GM23338 (cell line): ENCODE measurements at regions not wholly inside any gene's neighbourhood (a gene's known extent, or its start where the extent isn't known, plus 50 kb on each side); places are given as distances from the start of the nearest gene placed in this dataset.
A peak's percentile ranks its signal among the peaks of the same experiment; 100 is the strongest.

Experiments used
- ATAC-seq: fragments of 200-7000 bp; cut with Tn5 transposase; 3 replicates; pipeline ENCODE4 v1.9.1; 2020
- DNase-seq: peaks from one replicate; pipeline ENCODE4 v3.0.0-alpha.2; 2015; ENCODE audit warnings: low spot score
- H2AFZ ChIP-seq: fragments of 200-600 bp; sonication (generic); 2 replicates; pipeline ENCODE4 v1.8.0; 2016; ENCODE audit warnings: antibody characterized with exemption, mild to moderate bottlenecking, moderate library complexity
- H3F3A ChIP-seq: fragments of 200-600 bp; sonication (generic); replicated peaks from 2 replicates; pipeline ENCODE4 v1.8.0; 2017; ENCODE audit warnings: antibody characterized with exemption, mixed run types, low read depth
- H3K27ac ChIP-seq: fragments of 200-600 bp; sonication (generic); 2 replicates; pipeline ENCODE4 v1.6.1; 2016; ENCODE audit warnings: low read depth
- H3K27me3 ChIP-seq: fragments of 200-600 bp; sonication (generic); 2 replicates; pipeline ENCODE4 v1.8.0; 2016; ENCODE audit warnings: mild to moderate bottlenecking, mixed run types, moderate library complexity; ENCODE audit not compliant: insufficient read depth
- H3K36me3 ChIP-seq: fragments of 200-600 bp; sonication (generic); 2 replicates; pipeline ENCODE4 v1.8.0; 2016; ENCODE audit warnings: mild to moderate bottlenecking; ENCODE audit not compliant: insufficient read depth
- H3K4me1 ChIP-seq: fragments of 200-600 bp; sonication (generic); 2 replicates; pipeline ENCODE4 v1.8.0; 2016; ENCODE audit warnings: mild to moderate bottlenecking, moderate library complexity; ENCODE audit not compliant: insufficient read depth
- H3K4me2 ChIP-seq: fragments of 200-600 bp; sonication (generic); 2 replicates; pipeline ENCODE4 v1.7.1; 2017; ENCODE audit warnings: mixed run types
- H3K4me3 ChIP-seq: fragments of 200-600 bp; sonication (generic); 2 replicates; pipeline ENCODE4 v1.6.1; 2016; ENCODE audit warnings: mixed run types
- H3K79me2 ChIP-seq: fragments of 200-600 bp; sonication (generic); replicated peaks from 2 replicates; pipeline ENCODE4 v1.8.0; 2017; ENCODE audit warnings: mild to moderate bottlenecking; ENCODE audit not compliant: insufficient read depth
- H3K9me2 ChIP-seq: fragments of 200-600 bp; sonication (generic); 2 replicates; pipeline ENCODE4 v1.8.0; 2017; ENCODE audit not compliant: insufficient read depth
- H4K20me1 ChIP-seq: fragments of 200-600 bp; sonication (generic); replicated peaks from 2 replicates; pipeline ENCODE4 v1.8.0; 2017; ENCODE audit warnings: mild to moderate bottlenecking; ENCODE audit not compliant: insufficient read depth
- H3K27ac Mint-ChIP-seq: 2 replicates; pipeline ENCODE4 v1.8.0; 2020; ENCODE audit warnings: inconsistent platforms, mild to moderate bottlenecking, moderate library complexity, mixed read lengths
- H3K27me3 Mint-ChIP-seq: 3 replicates; pipeline ENCODE4 v1.8.0; 2022; ENCODE audit warnings: low read depth, mild to moderate bottlenecking, moderate library complexity, mixed read lengths, inconsistent platforms; ENCODE audit not compliant: insufficient read depth, poor library complexity
- H3K36me3 Mint-ChIP-seq: 3 replicates; pipeline ENCODE4 v1.8.0; 2021; ENCODE audit warnings: low read depth, mild to moderate bottlenecking, inconsistent platforms, moderate library complexity, mixed read lengths
- H3K4me1 Mint-ChIP-seq: 3 replicates; pipeline ENCODE4 v1.8.0; 2020; ENCODE audit warnings: mild to moderate bottlenecking, inconsistent platforms, mixed read lengths
- H3K4me3 Mint-ChIP-seq: 3 replicates; pipeline ENCODE4 v1.8.0; 2021; ENCODE audit warnings: moderate library complexity, mild to moderate bottlenecking, inconsistent platforms, mixed read lengths
- H3K9me3 Mint-ChIP-seq: 3 replicates; pipeline ENCODE4 v1.8.0; 2020; ENCODE audit warnings: moderate library complexity, mild to moderate bottlenecking, inconsistent platforms, mixed read lengths
- CREB1 ChIP-seq: fragments of 250-450 bp; sonication (Bioruptor Pico); IDR thresholded peaks from 2 replicates; pipeline ENCODE4 v1.5.0; 2020; ENCODE audit warnings: low read depth, mild to moderate bottlenecking, moderate library complexity
- CTCF ChIP-seq, 2 experiments: fragments of 200-600 bp in 1 of 2; sonication (generic) in 1 of 2; conservative IDR thresholded peaks; 2 replicates each; pipeline versions ENCODE4 v1.5.1 to v1.6.1; 2016 to 2017; ENCODE audit warnings: antibody characterized with exemption in 2 of 2, low read depth in 2 of 2, mild to moderate bottlenecking in 2 of 2, moderate library complexity in 1 of 2
- EZH2 ChIP-seq: fragments of 200-600 bp; sonication (generic); IDR thresholded peaks from one replicate; pipeline ENCODE4 v1.8.0; 2017; ENCODE audit warnings: antibody characterized with exemption, mild to moderate bottlenecking, low read depth; ENCODE audit not compliant: unreplicated experiment
- EZH2phosphoT487 ChIP-seq: fragments of 200-600 bp; sonication (generic); IDR thresholded peaks from one replicate; pipeline ENCODE4 v1.8.1; 2018; ENCODE audit warnings: antibody characterized with exemption; ENCODE audit not compliant: unreplicated experiment
- JUNB ChIP-seq: IDR thresholded peaks from one replicate; pipeline ENCODE4 v1.6.1; 2016; ENCODE audit warnings: antibody characterized with exemption; ENCODE audit not compliant: unreplicated experiment
- POLR2AphosphoS5 ChIP-seq: IDR thresholded peaks from 2 replicates; pipeline ENCODE4 v1.6.1; 2016; ENCODE audit warnings: antibody characterized with exemption, low read depth
- REST ChIP-seq: IDR thresholded peaks from one replicate; pipeline ENCODE4 v1.6.1; 2018; ENCODE audit warnings: antibody characterized with exemption; ENCODE audit not compliant: unreplicated experiment
- ZNF331 ChIP-seq: fragments of 250-450 bp; sonication (Bioruptor Pico); IDR thresholded peaks from 2 replicates; pipeline ENCODE4 v1.5.0; 2020; ENCODE audit warnings: low read depth, mild to moderate bottlenecking, moderate library complexity
- ZNF462 ChIP-seq: fragments of 250-450 bp; sonication (Bioruptor Pico); IDR thresholded peaks from 2 replicates; pipeline ENCODE4 v1.5.0; 2020; ENCODE audit warnings: mild to moderate bottlenecking, moderate library complexity

DNA sequence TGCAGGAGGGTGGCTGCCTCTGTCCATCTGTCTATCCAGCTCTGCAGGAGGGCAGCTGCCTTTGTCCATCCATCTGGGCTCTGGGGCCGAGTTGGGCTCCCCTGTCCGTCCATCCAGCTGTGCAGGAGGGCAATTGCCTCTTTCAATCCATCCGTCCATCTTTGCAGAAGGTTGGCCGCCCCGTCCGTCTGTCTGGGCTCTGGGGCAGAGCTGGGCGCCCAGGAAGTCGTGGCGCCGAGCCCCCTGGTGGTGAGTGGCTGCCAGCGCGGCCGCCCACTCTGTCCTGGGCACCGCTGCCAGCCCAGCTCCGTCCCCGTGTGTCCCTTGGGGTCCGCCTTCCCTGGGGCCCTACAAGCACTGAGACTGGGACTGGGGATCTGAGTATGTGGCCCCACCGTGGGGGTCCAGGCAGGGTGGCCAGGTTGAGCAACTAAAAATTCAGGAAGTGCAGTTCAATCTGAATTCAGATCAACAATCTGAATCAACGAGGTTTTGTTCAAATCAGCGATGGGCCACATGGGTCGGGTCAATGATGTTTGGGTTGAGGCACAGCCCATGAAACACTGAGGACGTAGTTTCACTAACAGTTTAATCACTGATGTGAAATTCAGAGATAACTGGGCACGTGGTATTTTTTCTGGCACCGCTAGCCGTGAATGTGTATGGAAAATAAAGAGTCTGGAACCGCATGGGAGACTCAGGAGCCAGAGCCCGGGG lies 99.1 kb upstream of the ACTRT2 start:
- H3K27ac ChIP-seq = no peak overlapping the region
- H3K9me3 Mint-ChIP-seq = peaks cover 76% of the 10 kb centered on the region
- peak; percentile 83 for ATAC-seq
- no peak overlapping the region for H3K27ac Mint-ChIP-seq
- peaks cover 20% of the 10 kb centered on the region; the same call in 2 of the 3 replicates for H3K36me3 Mint-ChIP-seq
- no peaks in the 10 kb centered on the region for H3K36me3 ChIP-seq
- H3K27me3 Mint-ChIP-seq = peaks cover 4% of the 10 kb centered on the region
- H2AFZ ChIP-seq = no peak overlapping the region
- TF ChIP-seq CTCF (conservative IDR thresholded peaks at IDR 0.05; ENCODE audit: low read depth in 2 of 2) (peak; percentile 60 to 67), ZNF331 (CRISPR knock-in tag) (no peak)
- H4K20me1 ChIP-seq = no peaks in the 10 kb centered on the region
- no peak overlapping the region for H3K4me2 ChIP-seq
- H3K4me1 Mint-ChIP-seq = no peaks in the 10 kb centered on the region
- H3K4me1 ChIP-seq = no peaks in the 10 kb centered on the region
- no peak overlapping the region for H3K4me3 ChIP-seq
- no peaks in the 10 kb centered on the region for H3F3A ChIP-seq
- peak; percentile 38 for DNase-seq
- no peaks in the 10 kb centered on the region for H3K9me2 ChIP-seq
- H3K4me3 Mint-ChIP-seq = no peak overlapping the region
- H3K27me3 ChIP-seq = no peaks in the 10 kb centered on the region
- no peaks in the 10 kb centered on the region for H3K79me2 ChIP-seq

DNA sequence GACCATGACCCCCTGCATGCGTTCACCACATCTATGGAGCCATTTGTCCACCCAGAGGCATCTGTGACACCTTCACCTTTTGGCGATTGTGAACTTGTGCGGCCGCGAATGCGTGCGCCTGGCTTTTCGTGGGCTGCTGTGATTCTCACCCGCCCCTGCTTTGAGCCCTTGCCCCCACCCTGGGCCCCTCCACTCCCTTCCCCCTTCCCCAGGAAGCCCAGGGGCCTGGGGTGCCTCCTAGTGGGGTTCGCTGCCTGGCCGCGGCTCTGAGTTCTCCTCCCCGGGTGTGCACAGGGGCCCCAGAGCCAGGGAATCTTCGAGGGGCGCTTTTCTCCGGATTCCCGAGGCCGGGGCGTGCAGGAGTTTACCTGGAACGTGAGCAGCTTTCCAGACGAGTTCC lies 97.9 kb upstream of the ACTRT2 start:
- DNase-seq (no peak), ATAC-seq (no peak)
- H3K36me3 Mint-ChIP-seq = peaks cover 19% of the 10 kb centered on the region; the same call in 1 of the 3 replicates
- no peak overlapping the region for H3K27ac Mint-ChIP-seq
- no peaks in the 10 kb centered on the region for H3K79me2 ChIP-seq
- H3K4me3 ChIP-seq = no peak overlapping the region
- no peak overlapping the region for H3K27ac ChIP-seq
- no peaks in the 10 kb centered on the region for H3K9me2 ChIP-seq
- H4K20me1 ChIP-seq = no peaks in the 10 kb centered on the region
- H2AFZ ChIP-seq = no peak overlapping the region
- H3K4me1 ChIP-seq = no peaks in the 10 kb centered on the region
- H3K4me1 Mint-ChIP-seq = no peaks in the 10 kb centered on the region
- H3K36me3 ChIP-seq = no peaks in the 10 kb centered on the region
- H3K4me2 ChIP-seq = no peak overlapping the region
- H3K27me3 Mint-ChIP-seq = peaks cover 4% of the 10 kb centered on the region
- H3K4me3 Mint-ChIP-seq = no peak overlapping the region
- no peaks in the 10 kb centered on the region for H3K27me3 ChIP-seq
- peaks cover 75% of the 10 kb centered on the region for H3K9me3 Mint-ChIP-seq
- H3F3A ChIP-seq = no peaks in the 10 kb centered on the region
- TF ChIP-seq ZNF331 (CRISPR knock-in tag) (no peak), JUNB (no peak), EZH2phosphoT487 (no peak), CREB1 (CRISPR knock-in tag) (no peak), EZH2 (no peak), POLR2AphosphoS5 (no peak), REST (no peak), ZNF462 (CRISPR knock-in tag) (no peak)
